Smooth muscle cell (in vitro differentiated cells): ENCODE measurements at regions not wholly inside any gene's neighbourhood (a gene's known extent, or its start where the extent isn't known, plus 50 kb on each side); places are given as distances from the start of the nearest gene placed in this dataset.

Experiments
- DNase-seq: peaks from one replicate; lab custom pipeline; 2025; ENCODE audit not compliant: unreplicated experiment; lab: John Stamatoyannopoulos, UW
- H2AFZ ChIP-seq: fragments of 200-600 bp; sonication (generic); 2 replicates; pipeline ENCODE4 v1.6.0; 2016; ENCODE audit warnings: antibody characterized with exemption, low read depth, mild to moderate bottlenecking
- H3F3A ChIP-seq: fragments of 200-600 bp; sonication (generic); 2 replicates; pipeline ENCODE4 v1.6.0; 2017; ENCODE audit warnings: antibody characterized with exemption, low read depth
- H3K27ac ChIP-seq: fragments of 200-600 bp; sonication (generic); 2 replicates; pipeline ENCODE4 v1.5.1; 2016; ENCODE audit warnings: low read depth, mild to moderate bottlenecking
- H3K27me3 ChIP-seq: fragments of 200-600 bp; sonication (generic); 2 replicates; pipeline ENCODE4 v1.6.1; 2016; ENCODE audit warnings: low read depth, mild to moderate bottlenecking
- H3K36me3 ChIP-seq: fragments of 200-600 bp; sonication (generic); 2 replicates; pipeline ENCODE4 v1.5.1; 2016; ENCODE audit warnings: low read depth
- H3K4me1 ChIP-seq: fragments of 200-600 bp; sonication (generic); 2 replicates; pipeline ENCODE4 v1.5.1; 2016; ENCODE audit warnings: low read depth
- H3K4me2 ChIP-seq: fragments of 200-600 bp; sonication (generic); 2 replicates; pipeline ENCODE4 v1.6.0; 2016; ENCODE audit warnings: mild to moderate bottlenecking
- H3K4me3 ChIP-seq: fragments of 200-600 bp; sonication (generic); 2 replicates; pipeline ENCODE4 v1.5.1; 2016; ENCODE audit warnings: mild to moderate bottlenecking
- H3K79me2 ChIP-seq: fragments of 200-600 bp; sonication (generic); 2 replicates; pipeline ENCODE4 v1.6.0; 2016; ENCODE audit warnings: low read depth, mild to moderate bottlenecking
- H3K9ac ChIP-seq: fragments of 200-600 bp; sonication (generic); 2 replicates; pipeline ENCODE4 v1.6.0; 2016; ENCODE audit warnings: low read depth
- H3K9me3 ChIP-seq: fragments of 200-600 bp; sonication (generic); replicated peaks from 2 replicates; pipeline ENCODE4 v1.5.1; 2016; ENCODE audit warnings: low read depth
- H4K20me1 ChIP-seq: fragments of 200-600 bp; sonication (generic); 2 replicates; pipeline ENCODE4 v1.6.0; 2016; ENCODE audit warnings: low read depth
- WGBS: methylation state at CpG from one replicate; pipeline ENCODE4 v1.1.7; 2016; ENCODE audit warnings: low lambda C conversion rate; 5-methylcytosine and 5-hydroxymethylcytosine counted together
- TF ChIP-seq, protein P1 (sequence below): fragments of 200-600 bp; sonication (generic); IDR thresholded peaks from 2 replicates; pipeline ENCODE4 v1.5.1; 2017; ENCODE audit warnings: borderline replicate concordance, mild to moderate bottlenecking, antibody characterized with exemption; ENCODE audit not compliant: insufficient read depth, poor library complexity, severe bottlenecking

- H3K4me3 ChIP-seq: no peak overlapping the region
- H3K27me3 ChIP-seq: no peaks in the 10 kb centered on the region
- peaks cover 4% of the 10 kb centered on the region for H3K4me1 ChIP-seq
- no peak for DNase-seq
- 53% methylated on average over 1 of the region's 1 CpG for WGBS
- no peak overlapping the region for H3K27ac ChIP-seq
- H3K36me3 ChIP-seq: no peaks in the 10 kb centered on the region
- no peak overlapping the region for H2AFZ ChIP-seq
- H3K9ac ChIP-seq: no peak overlapping the region
- no peaks in the 10 kb centered on the region for H4K20me1 ChIP-seq
- no peaks in the 10 kb centered on the region for H3F3A ChIP-seq
- no peaks in the 10 kb centered on the region for H3K79me2 ChIP-seq
- TF ChIP-seq, protein P1, sequence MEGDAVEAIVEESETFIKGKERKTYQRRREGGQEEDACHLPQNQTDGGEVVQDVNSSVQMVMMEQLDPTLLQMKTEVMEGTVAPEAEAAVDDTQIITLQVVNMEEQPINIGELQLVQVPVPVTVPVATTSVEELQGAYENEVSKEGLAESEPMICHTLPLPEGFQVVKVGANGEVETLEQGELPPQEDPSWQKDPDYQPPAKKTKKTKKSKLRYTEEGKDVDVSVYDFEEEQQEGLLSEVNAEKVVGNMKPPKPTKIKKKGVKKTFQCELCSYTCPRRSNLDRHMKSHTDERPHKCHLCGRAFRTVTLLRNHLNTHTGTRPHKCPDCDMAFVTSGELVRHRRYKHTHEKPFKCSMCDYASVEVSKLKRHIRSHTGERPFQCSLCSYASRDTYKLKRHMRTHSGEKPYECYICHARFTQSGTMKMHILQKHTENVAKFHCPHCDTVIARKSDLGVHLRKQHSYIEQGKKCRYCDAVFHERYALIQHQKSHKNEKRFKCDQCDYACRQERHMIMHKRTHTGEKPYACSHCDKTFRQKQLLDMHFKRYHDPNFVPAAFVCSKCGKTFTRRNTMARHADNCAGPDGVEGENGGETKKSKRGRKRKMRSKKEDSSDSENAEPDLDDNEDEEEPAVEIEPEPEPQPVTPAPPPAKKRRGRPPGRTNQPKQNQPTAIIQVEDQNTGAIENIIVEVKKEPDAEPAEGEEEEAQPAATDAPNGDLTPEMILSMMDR: no peak
- H3K4me2 ChIP-seq: no peak overlapping the region
- no peaks in the 10 kb centered on the region for H3K9me3 ChIP-seq
Observed at GRCh38 chr10:31739711-31740110, 188.9 kb downstream of the ARHGAP12 start.

- Histone ChIP-seq H3K36me3 (no peaks in the 10 kb centered on the region), H4K20me1 (no peaks in the 10 kb centered on the region), H3K4me1 (peaks cover 4% of the 10 kb centered on the region), H3K4me3 (no peak overlapping the region), H3F3A (no peaks in the 10 kb centered on the region), H3K9ac (no peak overlapping the region), H3K9me3 (no peaks in the 10 kb centered on the region), H3K79me2 (no peaks in the 10 kb centered on the region), H3K27ac (no peak overlapping the region), H3K4me2 (no peak overlapping the region), H3K27me3 (no peaks in the 10 kb centered on the region), H2AFZ (no peak overlapping the region)
- DNase-seq: no peak
- 89% methylated on average over 2 of the region's 2 CpGs for WGBS
- TF ChIP-seq, protein P1: no peak
Observed at GRCh38 chr10:31739146-31739545, 189.5 kb downstream of the ARHGAP12 start.

DNA sequence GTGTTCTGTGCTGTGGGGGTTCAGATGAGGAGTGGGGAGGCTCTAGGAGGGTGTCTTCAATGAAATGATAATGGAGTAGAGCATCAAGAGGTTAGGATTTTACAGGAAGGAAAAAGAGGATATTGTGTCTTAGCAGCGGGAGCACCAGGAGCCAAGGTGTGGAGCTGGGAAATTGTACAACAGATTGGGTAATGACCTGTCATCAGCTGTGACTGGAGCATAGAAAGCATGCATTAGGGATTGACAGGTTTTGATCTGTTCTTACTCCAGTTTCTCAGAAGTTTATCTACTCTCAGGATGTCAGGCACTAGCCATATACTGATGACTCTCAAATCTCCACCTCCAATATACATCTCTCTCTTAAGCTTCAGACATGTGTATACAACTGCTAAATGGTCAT is 196.9 kb downstream of the ARHGAP12 start:
- Histone ChIP-seq H3K27ac (no peak overlapping the region), H3K79me2 (no peaks in the 10 kb centered on the region), H2AFZ (no peak overlapping the region), H3F3A (no peaks in the 10 kb centered on the region), H4K20me1 (no peaks in the 10 kb centered on the region), H3K9ac (no peak overlapping the region), H3K9me3 (no peaks in the 10 kb centered on the region), H3K4me1 (no peaks in the 10 kb centered on the region), H3K27me3 (no peaks in the 10 kb centered on the region), H3K4me3 (no peak overlapping the region), H3K4me2 (no peak overlapping the region), H3K36me3 (no peaks in the 10 kb centered on the region)
- TF ChIP-seq, protein P1: no peak
- no peak for DNase-seq
- WGBS: 84% methylated on average over 1 of the region's 1 CpG

DNA sequence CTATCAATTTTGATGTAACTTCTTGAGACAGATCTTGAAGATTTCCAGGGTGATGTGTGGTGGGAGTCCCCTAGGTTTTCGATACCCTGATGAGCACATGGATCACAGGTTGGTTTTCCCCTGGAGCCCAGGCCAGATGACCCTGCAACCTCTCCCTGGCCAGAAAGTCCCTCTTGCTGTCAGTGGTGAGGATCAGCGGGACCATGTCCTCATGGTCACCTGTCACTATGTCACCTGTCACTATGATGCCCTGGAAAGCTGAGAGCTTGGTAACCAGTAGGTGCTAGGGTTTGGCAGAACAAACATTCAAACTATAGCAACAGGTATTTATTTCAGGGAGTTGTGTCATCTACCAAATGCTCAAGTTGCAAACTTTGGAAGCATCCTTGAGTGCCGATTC is 197.9 kb downstream of the ARHGAP12 start:
- no peak overlapping the region for H3K4me2 ChIP-seq
- no peaks in the 10 kb centered on the region for H3F3A ChIP-seq
- H3K4me3 ChIP-seq: no peak overlapping the region
- no peak overlapping the region for H2AFZ ChIP-seq
- WGBS: 100% methylated on average over 3 of the region's 3 CpGs
- no peak overlapping the region for H3K9ac ChIP-seq
- H3K79me2 ChIP-seq: no peaks in the 10 kb centered on the region
- H3K4me1 ChIP-seq: no peaks in the 10 kb centered on the region
- no peaks in the 10 kb centered on the region for H3K27me3 ChIP-seq
- TF ChIP-seq, protein P1: no peak
- no peak for DNase-seq
- H3K36me3 ChIP-seq: no peaks in the 10 kb centered on the region
- H3K27ac ChIP-seq: no peak overlapping the region
- no peaks in the 10 kb centered on the region for H3K9me3 ChIP-seq
- no peaks in the 10 kb centered on the region for H4K20me1 ChIP-seq
